Frontal cortex (tissue), 3 donors: ENCODE measurements at regions not wholly inside any gene's neighbourhood (a gene's known extent, or its start where the extent isn't known, plus 50 kb on each side); places are given as distances from the start of the nearest gene placed in this dataset.
A peak's percentile ranks its signal among the peaks of the same experiment; 100 is the strongest.

Source experiments
- DNase-seq, 2 donors: peaks; one replicate each; pipeline ENCODE4 v3.0.0; 2012; ENCODE audit warnings: low spot score in 2 of 2
- FAIRE-seq: peaks from 2 replicates; lab custom pipeline; 2012; peaks lifted over from hg19 to GRCh38; lab: Jason Lieb, UNC
- donor health status: control.
- donor health status: control.
- donor health status: control.

DNA sequence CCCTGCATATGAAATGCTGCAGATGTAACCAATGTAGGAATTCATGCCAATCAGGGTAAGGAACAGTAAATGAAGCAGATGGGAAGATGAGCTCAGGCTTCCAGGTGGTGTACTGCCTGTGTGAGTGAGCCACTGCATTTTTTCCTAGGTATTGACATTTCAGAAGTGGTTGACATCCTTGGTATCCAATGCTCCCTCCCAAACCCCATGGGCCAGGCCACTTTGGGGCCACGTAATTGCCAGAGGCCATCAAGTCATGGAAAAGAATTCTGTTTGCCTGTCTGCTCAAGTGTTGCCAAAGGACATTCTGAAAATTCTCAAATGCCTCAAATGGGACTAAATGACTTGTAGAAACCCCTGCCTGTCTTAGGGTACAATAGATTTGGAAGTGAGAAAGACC is 384.6 kb downstream of the GATA3 start:
- FAIRE-seq: no peak
- no peak for DNase-seq

DNA sequence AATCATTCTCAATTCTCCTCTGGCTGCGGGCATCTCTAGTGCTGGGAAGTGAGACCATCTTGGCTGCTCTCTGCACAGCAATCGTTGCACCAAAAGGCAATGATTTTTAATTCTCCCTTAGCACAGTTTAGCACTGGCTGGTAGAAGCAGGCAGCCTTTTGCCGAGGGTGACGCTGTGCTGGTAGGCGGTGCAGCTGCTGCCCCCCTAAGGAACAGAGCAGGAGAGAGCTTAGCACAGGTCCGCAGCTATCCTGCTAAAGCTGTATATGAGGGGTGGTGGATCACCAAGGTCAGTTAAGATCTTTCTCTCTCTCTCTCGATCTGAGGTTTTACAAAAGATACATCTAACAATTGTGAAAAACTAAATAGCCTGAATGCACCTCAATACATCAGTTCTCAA is 390.1 kb downstream of the GATA3 start:
- peak in 1 of 2 donors; percentile 12 for DNase-seq
- FAIRE-seq: no peak

DNA sequence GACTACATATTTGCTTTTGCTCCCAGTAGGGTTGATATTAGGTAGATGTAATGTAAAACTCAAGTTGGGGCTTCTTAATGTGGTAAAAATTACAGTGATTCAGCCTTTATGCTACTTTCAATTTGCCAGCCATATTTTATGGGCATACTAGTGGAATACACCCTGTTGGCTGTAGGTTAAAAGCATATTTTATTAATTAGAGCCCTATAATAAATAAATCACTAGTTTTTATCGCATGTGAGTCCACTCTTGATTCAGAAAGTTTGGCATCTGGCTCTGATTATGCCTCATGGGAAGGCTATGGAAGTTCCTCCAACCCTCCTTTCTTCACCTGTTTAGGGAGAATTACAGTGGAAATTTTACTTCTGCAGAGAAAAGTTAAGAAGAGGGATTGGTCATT is 390.9 kb downstream of the GATA3 start:
- no peak for FAIRE-seq
- no peak for DNase-seq

DNA sequence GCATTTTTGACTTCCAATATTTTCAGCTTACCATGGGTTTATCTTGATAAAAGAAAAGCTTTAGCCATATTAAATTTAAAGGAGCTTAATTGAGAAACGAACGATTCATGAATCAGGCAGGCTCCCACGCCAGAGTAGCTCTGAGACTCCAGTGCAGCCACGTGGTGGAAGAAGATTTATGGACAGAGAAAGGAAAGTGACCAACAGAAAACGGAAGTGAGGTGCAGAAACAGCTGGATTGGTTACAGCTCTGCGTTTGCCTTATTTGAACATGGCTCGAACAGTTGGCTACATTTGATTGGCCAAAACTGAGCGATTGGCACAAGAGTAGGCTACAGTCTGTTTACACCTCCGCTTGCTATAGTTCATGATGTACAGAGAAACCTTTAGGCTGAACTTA is 395.4 kb downstream of the GATA3 start:
- DNase-seq (no peak), FAIRE-seq (no peak)

DNA sequence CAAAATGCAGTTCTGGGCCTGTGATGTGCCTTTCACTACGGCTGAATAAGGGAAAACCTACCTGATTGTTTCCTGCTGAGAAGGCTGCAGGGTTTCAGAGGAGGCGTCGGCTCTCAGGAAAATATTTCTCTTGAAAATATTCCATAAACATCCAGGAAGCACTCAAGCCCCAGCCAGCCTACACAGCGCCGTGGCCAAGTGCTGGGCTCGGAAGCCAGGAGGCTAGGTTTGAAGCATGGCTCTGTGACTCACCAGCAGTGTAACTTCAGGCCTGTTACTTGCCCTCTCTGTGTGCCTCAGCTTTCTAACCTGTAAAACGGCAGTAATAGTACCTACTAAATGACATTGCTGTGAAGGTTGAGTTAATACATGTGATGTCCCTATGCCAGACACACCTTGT is 399.1 kb downstream of the GATA3 start:
- FAIRE-seq (no peak), DNase-seq (no peak)

DNA sequence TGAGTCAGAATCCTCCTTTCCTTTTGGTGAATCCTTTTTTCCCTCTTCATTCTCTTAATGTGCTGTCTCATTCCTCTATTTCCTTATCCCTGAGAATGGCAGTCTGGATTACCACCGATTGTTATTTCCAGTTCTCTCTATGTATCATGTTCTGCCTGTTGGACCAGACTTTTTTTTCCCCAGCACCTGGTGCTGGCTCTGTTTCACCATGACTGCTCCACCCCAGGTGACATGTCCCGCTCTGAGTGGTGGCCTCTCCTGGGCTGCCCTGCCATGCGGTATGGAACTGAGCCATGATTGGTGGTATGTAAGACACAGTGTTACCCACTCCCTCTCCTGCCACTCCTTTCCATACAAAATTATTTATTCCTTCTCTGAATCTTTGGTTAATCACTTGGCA is 399.9 kb downstream of the GATA3 start:
- DNase-seq (no peak), FAIRE-seq (no peak)

DNA sequence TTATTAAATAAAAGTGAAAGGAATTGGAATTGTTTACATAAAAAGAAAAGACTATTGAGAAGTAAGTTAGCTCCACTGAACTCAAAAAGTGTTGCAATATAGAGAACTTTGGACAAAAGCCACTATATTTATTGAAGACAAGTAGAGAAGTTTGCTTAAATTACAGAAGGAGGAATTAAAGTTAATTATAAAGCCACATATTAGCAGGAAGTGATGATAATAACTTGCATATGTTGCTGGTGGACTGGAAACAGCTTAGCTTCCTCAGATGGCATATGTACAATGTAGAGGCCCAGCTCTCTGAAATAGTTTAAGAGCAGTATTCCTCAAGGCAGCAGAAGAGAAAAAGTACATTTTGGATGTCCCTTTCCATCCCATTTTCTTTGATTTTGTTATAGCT is 400.7 kb downstream of the GATA3 start:
- DNase-seq (no peak), FAIRE-seq (no peak)

DNA sequence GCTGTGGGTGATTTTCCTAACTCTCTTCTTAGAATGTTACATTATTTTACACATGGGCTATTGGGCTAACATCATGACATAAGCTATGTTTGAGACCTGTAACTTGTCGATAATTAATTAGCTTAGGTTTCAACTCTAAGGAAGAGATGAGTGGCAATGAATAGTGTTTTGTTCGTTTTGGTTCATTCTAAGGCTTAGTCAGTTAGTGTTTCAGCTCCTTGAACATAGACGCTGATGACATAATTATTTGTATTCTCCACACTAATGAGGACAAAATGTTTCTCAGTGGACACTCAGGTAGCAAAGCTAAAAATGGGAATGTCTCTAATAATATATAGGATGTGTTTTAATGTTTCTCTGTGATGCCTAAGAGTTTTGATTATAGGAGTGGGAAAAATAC is 401.9 kb downstream of the GATA3 start:
- DNase-seq: no peak
- FAIRE-seq: no peak

DNA sequence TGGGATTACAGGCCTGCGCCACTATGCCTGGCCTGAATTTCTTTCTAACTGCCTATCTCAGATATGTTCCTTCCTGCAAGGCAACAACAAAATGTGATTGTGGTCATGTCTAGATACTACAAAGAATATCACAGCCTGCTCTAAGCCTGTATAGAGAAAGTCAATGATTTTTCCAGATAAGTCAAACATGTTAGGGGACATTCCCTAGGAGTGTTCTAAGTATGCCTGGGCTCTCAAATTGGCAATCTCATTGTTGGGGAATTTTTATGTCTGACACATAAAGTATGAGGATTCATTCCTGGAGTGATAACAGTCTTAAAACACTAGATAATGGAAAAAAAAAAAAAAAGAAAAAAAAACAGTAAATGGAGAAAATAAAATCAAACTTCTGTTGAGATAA is 406.1 kb downstream of the GATA3 start:
- no peak for DNase-seq
- no peak for FAIRE-seq

DNA sequence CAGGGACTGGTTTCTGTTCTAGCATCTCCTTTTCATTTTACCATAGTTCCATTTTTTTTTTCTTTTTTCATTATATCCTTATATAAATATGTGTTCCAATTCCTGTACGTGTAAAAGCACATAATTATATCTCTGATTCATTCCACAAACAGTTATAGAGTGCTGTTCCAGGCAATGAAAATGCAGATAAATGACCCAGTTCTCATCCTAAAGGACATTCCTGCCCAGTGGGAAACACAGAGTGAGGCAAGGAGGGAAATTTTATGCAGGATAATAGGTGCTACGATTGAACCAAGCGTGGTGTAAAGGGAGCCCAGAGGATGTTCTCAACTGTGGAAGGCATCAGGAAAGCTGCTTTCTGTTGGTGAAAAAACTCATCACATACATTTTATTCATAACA is 408.1 kb downstream of the GATA3 start:
- FAIRE-seq: no peak
- DNase-seq: no peak

DNA sequence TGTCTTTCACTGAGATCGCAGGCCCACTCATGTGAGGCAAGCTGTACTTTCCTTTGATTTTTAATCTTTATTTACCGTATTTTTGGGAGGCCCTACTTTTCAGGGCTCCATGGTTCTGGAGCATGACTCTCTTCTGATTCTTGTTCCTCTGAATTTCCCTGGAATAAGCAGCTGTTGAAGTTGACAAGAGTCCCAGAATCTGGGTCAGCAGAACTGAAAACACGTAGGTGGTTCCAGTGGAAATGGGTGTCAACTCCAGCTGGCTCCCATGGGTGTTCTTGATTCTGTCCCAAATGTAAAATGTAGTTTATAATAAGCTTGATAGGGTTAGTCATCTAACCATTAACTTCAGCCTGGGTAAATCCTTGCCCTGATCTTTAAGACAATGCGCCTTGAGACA is 409.4 kb downstream of the GATA3 start:
- FAIRE-seq (no peak), DNase-seq (no peak)

DNA sequence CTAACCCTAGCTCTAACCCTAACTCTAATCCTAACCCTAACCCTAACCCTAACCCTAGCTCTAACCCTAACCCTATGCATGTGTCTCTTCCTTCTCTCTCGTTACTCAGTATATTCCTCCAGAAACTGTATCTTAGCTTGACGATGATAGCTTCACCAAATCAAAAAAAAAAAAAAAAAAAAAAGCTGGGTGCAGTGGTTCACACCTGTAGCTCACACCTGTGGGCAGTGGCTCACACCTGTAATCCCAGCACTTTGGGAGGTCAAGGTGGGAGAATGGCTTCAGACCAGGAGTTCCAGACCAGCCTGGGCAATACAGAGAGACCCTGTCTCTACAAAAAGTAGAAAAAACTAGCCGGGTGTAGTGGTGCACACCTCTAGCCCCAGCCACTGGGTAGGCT is 414.0 kb downstream of the GATA3 start:
- DNase-seq (no peak), FAIRE-seq (no peak)

DNA sequence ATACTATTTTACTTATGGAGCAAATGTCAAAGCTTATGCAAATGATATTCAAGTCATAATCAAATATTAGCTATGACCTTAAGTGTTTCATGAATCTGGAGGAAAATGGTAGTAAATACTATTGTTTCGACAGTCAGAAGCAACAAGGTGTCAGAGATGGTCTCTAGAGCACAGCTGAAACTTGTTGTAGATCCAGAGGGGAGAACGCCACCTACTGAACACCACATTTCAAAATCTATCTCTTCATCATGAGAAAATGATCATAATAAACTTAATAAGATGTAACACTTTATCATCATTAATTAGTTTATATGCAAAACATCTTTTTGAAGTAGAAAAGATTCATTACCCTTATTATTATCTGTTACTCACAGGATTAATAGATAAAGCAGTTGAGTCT is 418.7 kb downstream of the GATA3 start:
- FAIRE-seq: no peak
- no peak for DNase-seq

DNA sequence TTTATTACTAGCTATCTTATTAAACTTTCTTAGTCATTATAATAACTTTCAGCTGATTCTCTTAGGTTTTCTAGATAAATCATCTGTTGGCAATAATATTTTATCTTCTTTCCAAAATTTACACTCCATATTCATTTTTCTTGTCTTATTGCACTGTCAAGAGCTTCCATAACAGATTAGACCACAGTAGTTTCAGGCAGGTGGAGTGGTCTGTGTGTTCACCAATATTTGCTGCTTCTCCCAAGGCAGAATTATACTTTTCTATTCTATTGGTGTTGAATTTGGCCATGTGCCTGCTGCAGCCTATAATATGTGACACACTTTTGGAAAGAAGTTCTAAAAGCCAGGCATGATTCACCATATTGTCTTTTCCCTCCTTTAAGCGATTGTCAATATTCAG is 422.8 kb downstream of the GATA3 start:
- FAIRE-seq (no peak), DNase-seq (no peak)

DNA sequence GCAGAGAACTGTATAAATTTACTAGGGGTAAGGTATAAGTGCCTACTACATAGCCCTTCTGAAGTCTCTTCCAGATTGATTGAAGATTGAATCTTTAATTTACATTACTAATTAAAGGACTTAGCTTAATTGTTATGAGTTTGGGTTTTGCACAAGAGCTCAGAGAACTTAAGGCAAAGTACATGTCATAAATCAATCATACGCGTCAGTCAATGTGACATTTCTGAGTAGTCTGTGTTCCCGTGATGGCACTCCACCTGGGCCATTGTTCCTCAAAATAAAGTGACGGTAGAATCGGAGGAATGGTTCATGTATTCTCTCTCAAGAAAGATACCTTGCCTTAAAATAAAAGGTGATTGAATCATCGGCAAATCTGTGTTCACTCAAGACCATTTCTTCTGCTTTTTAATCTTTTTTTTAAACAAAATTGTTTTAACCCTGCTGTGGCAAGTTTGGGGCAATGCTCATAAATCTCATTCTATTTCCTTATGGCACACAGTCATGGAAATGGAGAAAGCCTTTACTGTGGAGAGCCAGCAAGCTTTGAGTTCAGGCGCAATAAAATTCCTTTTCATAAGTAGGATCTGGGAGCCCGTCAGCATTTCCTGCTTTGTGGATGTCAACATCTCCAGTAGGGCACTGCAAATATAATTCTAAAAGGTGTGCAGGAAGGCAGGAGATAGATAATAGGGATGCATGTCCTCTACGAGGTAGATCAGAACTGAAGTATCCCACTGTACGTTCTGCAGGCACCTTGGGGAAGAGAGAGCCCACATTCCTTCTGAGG is 427.4 kb downstream of the GATA3 start:
- DNase-seq (no peak), FAIRE-seq (no peak)

DNA sequence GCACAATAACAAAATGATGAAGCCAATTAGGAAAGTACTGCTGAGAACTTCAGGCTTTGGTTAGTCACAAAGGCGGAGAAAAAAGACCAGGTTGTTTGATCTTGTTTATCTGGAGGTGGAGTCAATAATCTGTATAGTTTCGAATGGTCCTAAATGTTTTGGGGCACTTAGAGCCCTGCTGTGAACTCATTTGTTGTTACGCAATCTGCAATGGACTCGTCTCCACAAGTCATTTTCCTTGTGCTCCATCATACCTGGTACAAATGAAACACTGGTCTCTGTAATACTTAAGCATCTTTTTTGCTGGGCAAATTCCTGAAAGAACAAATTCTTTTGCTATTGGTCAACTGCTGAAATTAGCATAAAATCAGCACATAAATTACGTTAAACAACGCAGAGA is 430.5 kb downstream of the GATA3 start:
- DNase-seq (no peak), FAIRE-seq (no peak)

DNA sequence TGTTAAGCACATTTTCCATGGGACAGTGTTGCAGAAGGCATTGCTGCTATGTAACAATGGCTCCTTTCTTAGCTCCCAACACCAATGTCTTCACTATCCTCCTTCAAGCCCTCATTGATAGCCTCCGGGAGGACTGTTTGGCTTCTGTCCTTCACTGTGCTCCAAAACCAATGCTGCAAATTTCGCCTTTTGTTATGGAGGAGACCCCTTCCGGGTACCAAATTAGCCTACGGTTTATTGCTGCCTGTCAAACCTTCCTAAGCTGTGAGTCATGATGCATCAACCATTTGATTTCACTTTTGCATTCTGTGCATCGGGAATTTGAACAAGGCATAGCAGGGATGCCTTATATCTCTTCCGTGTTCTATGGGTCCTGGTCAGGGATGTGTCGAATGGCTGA is 432.9 kb downstream of the GATA3 start:
- DNase-seq (no peak), FAIRE-seq (no peak)

DNA sequence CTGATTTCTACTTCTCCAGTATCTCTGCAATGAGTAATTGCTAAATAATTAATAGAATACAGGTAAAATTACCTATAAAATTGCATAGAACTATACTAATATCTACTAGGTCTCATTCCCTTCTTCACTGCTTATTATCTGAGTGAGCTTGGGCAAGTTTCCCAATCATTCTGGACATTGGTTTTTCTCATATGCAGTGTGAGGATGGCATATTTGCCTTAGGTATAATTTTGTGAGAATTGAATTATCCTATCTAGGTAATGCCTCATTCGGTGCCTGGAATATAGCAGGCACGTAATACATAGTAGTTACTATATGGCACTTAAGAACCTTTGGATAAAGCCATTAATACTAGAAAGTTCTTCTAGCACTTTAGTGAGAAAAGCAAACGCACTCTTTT is 434.7 kb downstream of the GATA3 start:
- FAIRE-seq (no peak), DNase-seq (no peak)

DNA sequence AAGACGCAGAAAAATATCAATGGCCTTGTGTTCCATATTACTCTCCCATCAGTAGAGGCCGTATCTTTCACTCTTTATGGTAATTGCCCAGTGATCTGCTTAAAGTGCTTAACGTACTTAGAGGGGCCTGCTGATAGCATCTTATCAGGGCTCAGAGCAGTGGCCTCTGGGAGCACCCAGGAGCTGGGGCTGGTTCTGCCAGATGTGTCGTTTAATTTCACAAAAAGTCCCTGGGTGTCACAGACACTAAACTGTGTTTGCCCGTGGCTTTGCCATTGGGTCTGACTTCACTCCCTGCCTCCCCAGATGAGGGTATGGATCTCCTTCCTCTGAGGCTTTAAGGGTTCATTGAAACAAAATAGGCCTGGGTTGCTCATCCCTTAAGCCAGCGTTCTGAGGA is 435.3 kb downstream of the GATA3 start:
- DNase-seq: no peak
- FAIRE-seq: no peak

DNA sequence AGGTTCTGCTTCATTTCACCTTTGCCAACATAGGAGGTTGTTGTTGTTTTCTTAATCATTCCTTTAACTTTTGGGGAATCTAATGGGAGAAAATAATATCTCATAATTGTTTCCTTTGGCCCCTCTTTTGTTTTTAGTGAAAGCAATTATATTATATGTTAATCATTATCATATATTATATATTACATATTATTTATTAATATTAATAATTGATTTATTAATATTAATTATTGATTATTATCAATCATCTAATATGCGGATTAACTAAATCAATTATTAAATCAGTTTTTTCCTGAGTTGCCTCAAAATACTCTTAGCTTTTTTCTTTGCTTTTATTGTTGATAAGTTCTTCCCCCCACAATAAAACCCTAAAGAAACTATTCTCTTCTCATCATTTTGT is 443.8 kb downstream of the GATA3 start:
- DNase-seq: no peak
- FAIRE-seq: peak; percentile 62

DNA sequence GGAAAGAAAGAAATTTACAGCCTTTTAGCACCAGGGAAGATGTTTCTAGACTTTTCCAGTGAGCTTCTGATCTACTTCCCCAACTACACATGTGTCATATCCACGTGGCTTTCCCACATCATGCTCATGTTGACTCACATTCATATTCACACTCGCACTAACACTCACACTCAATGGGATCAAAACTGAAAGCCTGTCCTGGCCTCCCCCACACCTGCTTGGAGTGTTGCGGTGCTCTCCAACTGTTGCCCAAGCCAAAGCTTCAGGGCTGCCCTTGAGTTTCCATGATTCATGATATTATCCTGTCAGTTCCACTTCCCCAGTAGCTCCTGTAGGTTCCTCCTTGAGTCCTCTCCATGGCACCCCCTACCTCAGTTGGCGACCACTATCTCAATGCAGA is 444.4 kb downstream of the GATA3 start:
- no peak for FAIRE-seq
- no peak for DNase-seq

DNA sequence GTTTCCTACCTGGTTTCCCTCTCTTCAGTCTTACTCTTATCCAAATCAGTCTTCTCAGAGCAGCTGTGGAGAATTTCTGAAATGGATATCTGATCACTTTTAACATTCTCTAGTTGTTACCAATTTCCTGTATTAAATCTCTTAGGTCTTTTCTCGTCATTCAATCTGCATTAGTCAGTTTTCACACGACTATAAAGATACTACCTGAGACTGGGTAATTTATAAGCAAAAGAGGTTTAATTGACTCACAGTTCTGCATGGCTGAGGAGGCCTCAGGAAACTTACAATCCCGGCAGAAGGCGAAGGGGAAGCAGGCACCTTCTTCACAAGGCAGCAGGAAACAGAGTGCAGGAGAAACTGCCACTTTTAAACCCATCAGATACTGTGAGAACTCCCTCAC is 444.8 kb downstream of the GATA3 start:
- FAIRE-seq: no peak
- DNase-seq: no peak
